GM12878 (cell line): ENCODE measurements at regions not wholly inside any gene's neighbourhood (a gene's known extent, or its start where the extent isn't known, plus 50 kb on each side); places are given as distances from the start of the nearest gene placed in this dataset.
"Not testable (repeated sequence)": the region's sequence is repeated elsewhere in the genome, so short reads cannot be mapped to it uniquely, and the experiment has no call there.

Source experiments
- ATAC-seq: fragments of 200-7000 bp; cut with Tn5 transposase; 3 replicates; pipeline ENCODE4 v1.9.1; 2020; ENCODE audit warnings: mild to moderate bottlenecking, moderate library complexity
- BruUV-seq: library from RNA; stranded (reverse); fragments of 400-500 nt; replicated peaks from 2 replicates; lab custom pipeline; 2021; lab: Mats Ljungman, UMichigan
- CTCF ChIA-PET: fragments of 300-600 bp; sonication (Branson Sonifier 250); formaldehyde crosslinking; extraction: SDS; loops from one replicate; lab custom pipeline; 2021; ENCODE audit warnings: inconsistent platforms; lab: Yijun Ruan, JAX
- POLR2A ChIA-PET: fragments of 350-600 bp; formaldehyde crosslinking; extraction: SDS; loops from one replicate; lab custom pipeline; 2021; ENCODE audit warnings: inconsistent platforms; lab: Charles Lee
- RAD21 ChIA-PET: fragments of 300-600 bp; sonication (Branson Sonifier 250); formaldehyde crosslinking; loops from one replicate; lab custom pipeline; 2023; ENCODE audit warnings: antibody characterized with exemption; ENCODE audit not compliant: unreplicated experiment; lab: Charles Lee
- SMC1A ChIA-PET: fragments of 300-600 bp; sonication (Branson Sonifier 250); formaldehyde crosslinking; loops from one replicate; lab custom pipeline; 2023; ENCODE audit not compliant: unreplicated experiment, uncharacterized antibody; lab: Charles Lee
- DNase-seq: peaks from one replicate; pipeline ENCODE4 v3.0.0-alpha.2; 2011; ENCODE audit warnings: low read depth, low spot score
- FAIRE-seq: peaks from 3 replicates; lab custom pipeline; 2011; peaks lifted over from hg19 to GRCh38; lab: Jason Lieb, UNC
- H2AFZ ChIP-seq: 2 replicates; pipeline ENCODE4 v1.6.0; 2011; ENCODE audit warnings: low read depth, low read length, control low read depth; ENCODE audit not compliant: control insufficient read depth
- H3K27ac ChIP-seq: 2 replicates; pipeline ENCODE4 v1.5.1; 2011; ENCODE audit warnings: control low read depth; ENCODE audit not compliant: control insufficient read depth, insufficient read depth
- H3K27me3 ChIP-seq, 2 experiments: replicated peaks in 1 of 2; 2 replicates each; pipeline versions ENCODE4 v1.6.0 to v1.6.1; 2011; ENCODE audit warnings: low read length in 1 of 2; ENCODE audit not compliant: control insufficient read depth in 2 of 2, insufficient read depth in 2 of 2
- H3K36me3 ChIP-seq, 2 experiments: 2 replicates each; pipeline ENCODE4 v1.5.1; 2011; ENCODE audit warnings: low read length in 1 of 2; ENCODE audit not compliant: control insufficient read depth in 2 of 2, insufficient read depth in 2 of 2
- H3K4me1 ChIP-seq: 2 replicates; pipeline ENCODE4 v1.6.1; 2011; ENCODE audit warnings: mild to moderate bottlenecking, low read length, moderate library complexity, mixed read lengths; ENCODE audit not compliant: control insufficient read depth, insufficient read depth
- H3K4me2 ChIP-seq: 2 replicates; pipeline ENCODE4 v1.6.0; 2011; ENCODE audit warnings: control low read depth; ENCODE audit not compliant: control insufficient read depth, insufficient read depth
- H3K4me3 ChIP-seq: fragments of 200-600 bp; sonication (generic); 2 replicates; pipeline ENCODE4 v1.5.1; 2016
- H3K79me2 ChIP-seq: 2 replicates; pipeline ENCODE4 v1.6.0; 2011; ENCODE audit warnings: low read length; ENCODE audit not compliant: control insufficient read depth, insufficient read depth
- H3K9ac ChIP-seq: 2 replicates; pipeline ENCODE4 v1.8.0; 2011; ENCODE audit warnings: low read length, control low read depth, mixed read lengths; ENCODE audit not compliant: control insufficient read depth, insufficient read depth
- H3K9me3 ChIP-seq: replicated peaks from 3 replicates; pipeline ENCODE4 v1.5.1; 2011; ENCODE audit warnings: mild to moderate bottlenecking, low read length; ENCODE audit not compliant: control insufficient read depth, insufficient read depth
- H4K20me1 ChIP-seq: 2 replicates; pipeline ENCODE4 v1.6.0; 2011; ENCODE audit not compliant: control insufficient read depth, insufficient read depth
- CEBPB ChIP-seq, 2 experiments: fragments of 150-350 bp in 1 of 2; IDR thresholded peaks; 2 replicates each; pipeline ENCODE4 v1.6.1; 2012 to 2014; ENCODE audit warnings: low read depth in 2 of 2, low read length in 2 of 2, borderline replicate concordance in 1 of 2, inconsistent platforms in 1 of 2
- EP300 ChIP-seq, 2 experiments: fragments of 150-350 bp in 1 of 2; IDR thresholded peaks; 2 replicates each; pipeline ENCODE4 v1.6.1; 2011 to 2012; ENCODE audit warnings: low read depth in 2 of 2, low read length in 2 of 2, borderline replicate concordance in 1 of 2, improper control_type of control experiment in 1 of 2, inconsistent platforms in 1 of 2; ENCODE audit not compliant: control insufficient read depth in 1 of 2
- NRF1 ChIP-seq: conservative IDR thresholded peaks from 2 replicates; pipeline ENCODE4 v1.6.1; 2011; ENCODE audit warnings: mild to moderate bottlenecking, low read depth, low read length, improper control_type of control experiment
- RFX5 ChIP-seq: IDR thresholded peaks from 2 replicates; pipeline ENCODE4 v1.6.1; 2011; ENCODE audit warnings: low read depth, low read length, improper control_type of control experiment
- RUNX3 ChIP-seq: IDR thresholded peaks from 2 replicates; pipeline ENCODE4 v1.6.1; 2012; ENCODE audit warnings: low read length, inconsistent platforms
- SPI1 ChIP-seq: IDR thresholded peaks from 2 replicates; pipeline ENCODE4 v1.6.1; 2011; ENCODE audit warnings: low read depth, mild to moderate bottlenecking, low read length, moderate library complexity, borderline replicate concordance; ENCODE audit not compliant: insufficient read depth
- SREBF2 ChIP-seq: IDR thresholded peaks from 2 replicates; pipeline ENCODE4 v1.6.1; 2012; ENCODE audit warnings: mild to moderate bottlenecking, low read length
- WGBS: methylation state at CpG from one replicate; pipeline ENCODE4 v1.1.6; 2016; ENCODE audit warnings: low lambda C conversion rate; ENCODE audit not compliant: insufficient replicate concordance, insufficient coverage; ENCODE audit errors: missing lambda C conversion rate; 5-methylcytosine and 5-hydroxymethylcytosine counted together
- in situ Hi-C: fragments of 300-500 bp; cut with MboI; formaldehyde crosslinking; loops from 9 replicates; pipeline ENCODE4 v1.14.3; 2018; ENCODE audit warnings: mixed read lengths
- intact Hi-C: fragments of 100-400 bp; cut with micrococcal nuclease; formaldehyde crosslinking; loops from one replicate; pipeline ENCODE4 v1.14.2; 2022; ENCODE audit not compliant: unreplicated experiment
- TF ChIP-seq, protein P1 (sequence below): fragments of 450-650 bp; IDR thresholded peaks from 2 replicates; pipeline ENCODE4 v1.6.1; 2016; ENCODE audit warnings: mild to moderate bottlenecking, moderate library complexity, borderline replicate concordance

DNA sequence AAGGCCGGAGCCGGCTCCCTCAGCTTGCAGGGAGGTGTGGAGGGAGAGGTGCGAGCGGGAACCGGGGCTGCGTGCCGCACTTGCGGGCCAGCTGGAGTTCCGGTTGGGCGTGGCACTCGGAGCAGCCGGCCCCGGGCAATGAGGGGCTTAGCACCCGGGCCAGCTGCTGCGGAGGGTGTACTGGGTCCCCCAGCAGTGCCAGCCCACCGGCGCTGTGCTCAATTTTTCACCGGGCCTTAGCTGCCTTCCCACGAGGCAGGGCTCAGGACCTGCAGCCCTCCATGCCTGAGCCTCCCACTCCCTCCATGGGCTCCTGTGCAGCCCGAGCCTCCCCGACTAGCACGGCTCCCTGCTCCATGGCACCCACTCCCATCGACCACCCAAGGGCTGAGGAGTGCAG is 62.2 kb upstream of the ANKRD55 start:
- 71% methylated on average over 12 of the region's 23 CpGs for WGBS
- SMC1A ChIA-PET, BruUV-seq, DNase-seq, in situ Hi-C loops, H3K27ac ChIP-seq, H3K4me2 ChIP-seq, H3K4me1 ChIP-seq, H3K4me3 ChIP-seq, H3K27me3 ChIP-seq, H3K9me3 ChIP-seq, H4K20me1 ChIP-seq, intact Hi-C loops, H3K79me2 ChIP-seq, H3K36me3 ChIP-seq, FAIRE-seq, H3K9ac ChIP-seq, POLR2A ChIA-PET, RAD21 ChIA-PET, H2AFZ ChIP-seq, ATAC-seq: not testable (repeated sequence)
- CTCF ChIA-PET = interaction anchor here (1.2 kb wide), 1 partner anchor 12 kb away, joined by 6 read pairs; no protein-coding TSS in a partner anchor

DNA sequence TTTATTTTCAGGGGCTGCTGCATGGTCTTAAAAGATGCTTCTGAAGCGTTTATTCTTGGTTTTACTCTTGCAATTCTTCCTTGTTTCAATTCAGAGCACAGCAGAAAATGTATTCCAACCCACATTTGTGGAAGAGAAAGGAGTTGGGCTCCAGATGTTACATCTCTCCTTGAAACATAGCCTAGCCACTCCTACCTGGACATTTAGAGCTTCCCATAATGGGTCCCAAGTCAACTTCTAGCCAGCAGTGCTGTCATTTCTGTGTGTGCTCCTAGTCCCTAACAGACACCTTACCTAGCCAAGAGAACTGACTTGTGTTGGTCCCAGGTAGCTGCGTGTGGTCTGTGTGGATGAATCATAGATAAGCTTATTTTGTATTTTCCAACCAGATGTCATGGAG is 61.2 kb upstream of the ANKRD55 start:
- ATAC-seq = no peak

More for the DNA sequence above, 61.2 kb upstream of the ANKRD55 start:
- 41% methylated on average over 2 of the region's 2 CpGs for WGBS
- CTCF ChIA-PET = interaction anchor here (1.2 kb wide), 1 partner anchor 11 kb away, joined by 6 read pairs; no protein-coding TSS in a partner anchor
- no peaks in the 10 kb centered on the region for H3K4me1 ChIP-seq
- H3K4me3 ChIP-seq = no peak overlapping the region
- in situ Hi-C loops = no loop called here
- H4K20me1 ChIP-seq = no peaks in the 10 kb centered on the region
- H3K4me2 ChIP-seq = no peak overlapping the region
- no peaks in the 10 kb centered on the region; the same call in 2 of the 3 replicates for H3K9me3 ChIP-seq
- no peak overlapping the region for H3K27ac ChIP-seq
- no peaks in the 10 kb centered on the region for H3K79me2 ChIP-seq
- H3K27me3 ChIP-seq = no peaks in the 10 kb centered on the region
- no peak overlapping the region for H2AFZ ChIP-seq
- no peak overlapping the region for H3K9ac ChIP-seq
- no peak for DNase-seq
- no peaks in the 10 kb centered on the region for H3K36me3 ChIP-seq
- FAIRE-seq = no peak
- POLR2A ChIA-PET = interaction anchor here (0.6 kb wide), 1 partner anchor 10 kb away, joined by 4 read pairs; no protein-coding TSS in a partner anchor
- no peak for TF ChIP-seq RFX5
- no peak for TF ChIP-seq SREBF2
- TF ChIP-seq SPI1 = no peak
- no peak for TF ChIP-seq NRF1
- no peak for TF ChIP-seq EP300 (IDR thresholded peaks at IDR 0.05; ENCODE audit: borderline replicate concordance in 1 of 2, control insufficient read depth in 1 of 2, low read depth in 2 of 2, low read length in 2 of 2)
- TF ChIP-seq CEBPB (IDR thresholded peaks at IDR 0.05; ENCODE audit: borderline replicate concordance in 1 of 2, low read depth in 2 of 2, low read length in 2 of 2) = no peak
- TF ChIP-seq RUNX3 = no peak
- TF ChIP-seq, protein P1, sequence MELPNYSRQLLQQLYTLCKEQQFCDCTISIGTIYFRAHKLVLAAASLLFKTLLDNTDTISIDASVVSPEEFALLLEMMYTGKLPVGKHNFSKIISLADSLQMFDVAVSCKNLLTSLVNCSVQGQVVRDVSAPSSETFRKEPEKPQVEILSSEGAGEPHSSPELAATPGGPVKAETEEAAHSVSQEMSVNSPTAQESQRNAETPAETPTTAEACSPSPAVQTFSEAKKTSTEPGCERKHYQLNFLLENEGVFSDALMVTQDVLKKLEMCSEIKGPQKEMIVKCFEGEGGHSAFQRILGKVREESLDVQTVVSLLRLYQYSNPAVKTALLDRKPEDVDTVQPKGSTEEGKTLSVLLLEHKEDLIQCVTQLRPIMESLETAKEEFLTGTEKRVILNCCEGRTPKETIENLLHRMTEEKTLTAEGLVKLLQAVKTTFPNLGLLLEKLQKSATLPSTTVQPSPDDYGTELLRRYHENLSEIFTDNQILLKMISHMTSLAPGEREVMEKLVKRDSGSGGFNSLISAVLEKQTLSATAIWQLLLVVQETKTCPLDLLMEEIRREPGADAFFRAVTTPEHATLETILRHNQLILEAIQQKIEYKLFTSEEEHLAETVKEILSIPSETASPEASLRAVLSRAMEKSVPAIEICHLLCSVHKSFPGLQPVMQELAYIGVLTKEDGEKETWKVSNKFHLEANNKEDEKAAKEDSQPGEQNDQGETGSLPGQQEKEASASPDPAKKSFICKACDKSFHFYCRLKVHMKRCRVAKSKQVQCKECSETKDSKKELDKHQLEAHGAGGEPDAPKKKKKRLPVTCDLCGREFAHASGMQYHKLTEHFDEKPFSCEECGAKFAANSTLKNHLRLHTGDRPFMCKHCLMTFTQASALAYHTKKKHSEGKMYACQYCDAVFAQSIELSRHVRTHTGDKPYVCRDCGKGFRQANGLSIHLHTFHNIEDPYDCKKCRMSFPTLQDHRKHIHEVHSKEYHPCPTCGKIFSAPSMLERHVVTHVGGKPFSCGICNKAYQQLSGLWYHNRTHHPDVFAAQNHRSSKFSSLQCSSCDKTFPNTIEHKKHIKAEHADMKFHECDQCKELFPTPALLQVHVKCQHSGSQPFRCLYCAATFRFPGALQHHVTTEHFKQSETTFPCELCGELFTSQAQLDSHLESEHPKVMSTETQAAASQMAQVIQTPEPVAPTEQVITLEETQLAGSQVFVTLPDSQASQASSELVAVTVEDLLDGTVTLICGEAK = no peak
- RAD21 ChIA-PET = no interaction called here
- BruUV-seq = no TSS peak
- intact Hi-C loops = no loop called here
- SMC1A ChIA-PET = interaction anchor here (0.5 to 1.0 kb wide), 4 partner anchors 11 to 544 kb away, joined by 3 to 4 read pairs (median 3); no protein-coding TSS in a partner anchor
